H1 (cell line): ENCODE measurements at regions not wholly inside any gene's neighbourhood (a gene's known extent, or its start where the extent isn't known, plus 50 kb on each side); places are given as distances from the start of the nearest gene placed in this dataset.

Source experiments
- CHD2 ChIP-seq: IDR thresholded peaks from 2 replicates; pipeline ENCODE4 v1.6.1; 2012; ENCODE audit warnings: low read length, improper control_type of control experiment

DNA sequence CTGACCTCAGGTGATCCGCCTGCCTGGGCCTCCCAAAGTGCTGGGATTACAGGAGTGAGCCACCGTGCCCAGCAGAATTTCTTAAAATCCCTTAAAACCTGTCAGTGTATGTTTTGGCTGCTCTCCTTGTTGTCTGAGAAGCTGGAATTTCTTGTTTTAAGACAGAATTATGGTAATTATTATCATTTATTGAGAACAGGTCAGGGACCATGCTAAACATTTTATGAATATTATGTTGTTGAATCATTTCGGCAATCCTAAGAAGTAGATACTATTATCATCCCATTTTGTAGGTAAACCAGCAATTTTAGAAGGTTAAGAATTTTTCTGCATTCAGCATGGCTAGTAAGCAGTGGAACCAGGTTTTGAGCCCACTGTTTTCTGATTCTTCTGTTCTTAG is 86.1 kb upstream of the AKIRIN2 start (continued):
- TF ChIP-seq CHD2 = no peak
- TF ChIP-seq, all 59 proteins: peak for 0
